ENCODE measurements at regions not wholly inside any gene's neighbourhood (a gene's known extent, or its start where the extent isn't known, plus 50 kb on each side); places are given as distances from the start of the nearest gene placed in this dataset.

DNA sequence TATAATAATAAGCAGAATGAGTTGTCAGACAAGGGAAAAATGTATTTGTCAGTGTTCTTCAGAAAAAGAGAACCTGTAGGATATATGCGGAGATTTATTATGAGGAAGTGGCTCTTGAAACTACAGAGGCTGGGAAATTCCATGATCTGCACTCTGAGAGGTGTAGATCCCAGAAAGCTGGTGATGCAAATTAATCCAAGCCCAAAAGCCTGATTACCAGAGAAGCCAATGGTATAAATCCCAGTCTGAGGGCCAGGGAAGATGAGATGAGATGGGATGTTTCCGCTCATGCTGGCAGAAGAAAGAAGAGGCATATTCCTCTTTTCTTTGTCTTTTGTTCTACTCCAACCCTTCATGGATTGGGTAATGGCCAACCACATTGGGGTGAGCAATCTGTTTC, 732.8 kb upstream of the IGFBP3 start:
- no peak for DNase-seq

DNA sequence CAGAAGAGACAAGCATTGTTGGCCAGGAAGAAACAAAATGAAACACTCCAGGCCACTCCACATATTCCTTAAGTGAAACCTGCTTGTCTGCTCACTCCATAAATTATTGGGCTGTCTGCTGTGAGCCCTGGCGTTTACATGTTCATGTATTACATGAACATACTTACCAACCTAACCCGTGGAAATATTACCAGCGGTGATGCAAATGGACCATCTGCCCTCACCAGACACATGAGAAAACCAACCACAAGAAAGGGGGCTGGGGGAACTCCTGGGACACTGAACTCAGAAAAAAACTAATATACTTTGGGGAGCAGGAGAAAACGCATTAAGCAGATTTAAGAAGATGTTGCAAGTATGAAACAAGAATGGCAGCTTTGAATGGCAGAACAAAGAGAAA, 731.2 kb upstream of the IGFBP3 start:
- no peak for DNase-seq

DNA sequence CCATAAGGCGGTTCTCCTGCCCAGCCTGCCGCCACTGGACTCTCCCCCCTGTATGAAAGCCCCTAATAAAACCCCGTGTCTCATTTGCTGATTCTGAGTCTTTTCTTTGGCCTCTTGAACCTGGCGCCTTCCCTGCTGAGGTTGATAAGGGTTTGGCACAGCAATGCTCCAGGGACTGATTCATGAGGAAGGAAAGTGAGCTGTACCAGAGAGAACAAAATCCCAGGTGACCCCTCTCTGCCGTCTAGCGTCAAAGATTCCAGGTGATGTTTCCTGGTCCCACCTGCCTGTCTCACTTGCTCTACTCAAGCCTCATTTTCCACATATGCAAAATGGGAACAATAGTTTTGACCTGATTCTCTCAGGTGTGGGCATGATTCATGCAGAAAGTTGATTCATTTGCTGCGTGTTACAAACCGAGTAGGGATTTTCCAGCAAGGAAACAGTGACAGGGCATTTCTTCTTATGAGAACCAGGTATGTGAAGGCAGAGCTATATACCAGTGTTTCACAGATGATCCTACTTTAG, 730.6 kb upstream of the IGFBP3 start:
- DNase-seq = no peak

DNA sequence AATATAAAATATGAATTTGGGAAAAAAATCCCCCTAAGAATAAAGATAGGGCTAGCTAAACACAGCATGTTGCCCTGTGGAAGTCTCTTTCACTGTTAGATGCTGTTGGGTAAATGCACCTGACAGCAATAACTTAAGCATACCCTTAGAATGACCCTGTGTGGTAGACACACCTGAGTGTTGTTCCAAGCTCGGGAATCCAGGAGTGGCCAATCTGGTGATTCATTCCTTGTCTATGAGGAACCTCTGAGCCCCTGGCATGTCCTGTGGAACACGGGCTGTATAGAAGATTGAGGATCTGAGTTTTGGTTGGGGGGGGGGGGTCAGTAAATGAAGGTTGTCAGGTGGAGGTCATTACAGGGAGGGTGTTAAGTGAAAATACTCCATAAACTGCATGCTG, 730.0 kb upstream of the IGFBP3 start:
- no peak for DNase-seq

DNA sequence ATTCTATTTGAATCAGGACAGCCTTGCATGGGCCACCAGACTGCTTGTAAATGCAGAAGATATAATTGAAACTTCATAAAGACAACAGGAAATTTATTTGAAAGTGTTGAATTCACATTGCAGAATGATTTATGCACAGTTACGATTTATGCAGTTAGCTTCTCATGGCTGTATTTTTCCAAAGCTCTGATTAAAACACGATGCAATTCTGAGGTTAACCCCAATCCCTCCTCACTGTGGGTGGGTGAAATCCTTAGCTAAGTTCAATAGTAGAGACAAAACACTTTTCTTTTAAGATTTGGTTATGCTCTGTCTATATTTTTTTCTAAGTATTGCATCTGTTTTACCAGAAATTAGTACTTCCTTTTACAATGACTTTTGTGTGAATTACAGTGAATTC, 728.8 kb upstream of the IGFBP3 start:
- no peak for DNase-seq

DNA sequence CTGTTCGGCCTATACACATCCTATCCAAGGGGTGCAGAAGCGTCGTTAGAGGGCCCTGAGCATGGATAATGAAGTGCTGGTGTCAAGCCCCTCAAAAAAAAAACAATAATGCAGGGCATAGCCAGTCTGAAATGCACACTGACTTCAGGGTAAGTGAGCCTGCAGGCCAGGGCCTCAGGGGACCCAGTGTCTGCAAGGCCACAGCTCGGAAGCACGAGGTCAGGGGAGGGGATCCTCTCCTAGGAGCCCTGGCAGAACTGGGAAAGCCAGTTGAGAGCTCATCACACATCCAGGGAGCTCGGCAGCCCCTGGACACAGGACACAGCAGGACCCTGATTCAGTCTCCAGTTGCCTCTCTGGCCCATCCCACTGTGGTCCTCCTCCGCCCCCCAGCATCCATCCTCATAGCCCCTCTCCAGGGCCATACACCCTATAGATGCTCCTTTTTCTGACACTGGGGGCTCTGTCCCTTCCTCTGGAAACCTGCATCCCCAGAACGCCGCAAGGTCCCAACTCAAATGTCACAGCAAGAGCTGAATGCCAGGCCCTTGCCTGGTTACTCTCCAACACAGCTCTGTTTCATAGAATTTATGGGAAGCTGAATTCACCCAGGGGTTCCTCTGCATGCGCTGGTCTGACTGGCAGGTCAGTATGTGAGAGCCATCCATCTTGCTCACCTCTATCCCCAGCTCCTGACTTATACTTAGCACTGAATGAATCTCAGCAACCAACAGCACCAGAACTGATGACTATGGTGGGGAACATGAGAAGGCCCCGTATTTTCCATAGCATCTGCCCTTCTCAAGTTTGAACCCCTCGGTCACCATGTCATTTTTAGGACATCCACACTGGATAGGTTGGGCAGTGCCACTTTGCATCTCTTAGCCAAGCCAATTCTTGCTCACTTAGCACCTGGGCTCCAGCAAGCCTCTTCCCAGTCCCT, 717.0 kb upstream of the IGFBP3 start:
- no peak for DNase-seq

DNA sequence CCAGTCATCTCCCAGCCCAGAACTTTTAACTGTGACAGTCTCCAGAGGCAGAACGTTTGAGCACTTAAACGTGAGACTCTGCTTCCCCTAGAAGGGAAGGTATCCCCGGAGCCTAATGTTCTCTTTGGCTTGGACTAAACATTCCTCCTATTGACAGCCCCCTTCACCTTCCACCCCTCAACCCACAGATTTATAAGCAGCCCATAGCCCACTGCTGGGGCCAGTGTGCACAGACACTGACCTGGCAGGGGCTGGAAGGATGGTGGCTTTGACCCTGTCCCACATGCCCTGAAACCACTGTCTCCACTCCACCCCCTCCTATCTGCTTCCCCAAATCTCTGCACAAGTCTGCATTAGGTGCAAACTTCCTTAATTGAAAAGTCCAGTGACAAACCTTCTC, 715.0 kb upstream of the IGFBP3 start:
- no peak for DNase-seq

DNA sequence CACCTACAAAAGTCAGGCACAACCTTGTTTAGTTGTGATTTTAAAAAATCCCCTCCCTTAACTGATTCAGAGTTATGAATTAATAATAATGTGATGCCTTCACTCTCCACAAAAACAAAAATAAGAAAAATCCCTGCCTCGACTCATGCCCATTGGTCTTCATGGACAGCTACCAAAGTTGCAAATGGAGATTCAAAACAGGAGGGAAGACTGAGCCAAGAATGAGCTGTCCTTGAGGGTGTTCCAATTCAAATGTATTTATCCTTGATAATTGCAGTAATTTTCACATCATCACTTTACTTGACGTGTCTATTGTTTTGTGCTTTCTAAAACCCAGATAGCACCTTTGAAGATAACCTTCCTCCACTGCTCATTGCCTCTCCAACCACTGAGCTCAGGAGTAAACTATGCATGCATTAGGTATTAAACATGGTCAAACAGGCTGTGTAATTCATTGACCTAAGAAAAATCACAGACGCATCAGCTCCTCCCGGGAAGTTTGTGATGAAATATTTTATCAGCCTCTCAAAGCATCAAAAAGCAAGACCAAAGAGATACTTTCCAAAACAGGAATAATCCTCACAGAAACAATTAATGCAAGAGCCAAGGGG, 712.7 kb upstream of the IGFBP3 start:
- DNase-seq = no peak

DNA sequence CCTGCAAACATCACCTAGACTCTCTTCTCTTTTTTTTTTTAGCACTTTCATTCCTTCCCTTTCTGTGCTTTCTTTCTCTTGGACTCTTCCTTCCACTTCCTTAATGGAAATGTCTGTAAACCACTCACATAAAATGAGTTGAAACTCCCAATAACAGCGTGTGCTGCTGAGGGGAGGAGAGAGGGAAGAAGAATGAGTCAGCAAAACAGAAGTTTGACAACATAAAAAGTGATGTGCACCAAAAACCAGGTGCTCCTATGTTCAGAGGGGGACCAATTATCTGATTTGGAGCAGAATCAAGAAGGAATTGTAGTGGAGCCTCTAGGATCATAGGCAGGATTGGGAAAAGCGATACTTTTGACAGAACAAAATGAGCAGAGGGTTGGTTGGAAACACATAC, 712.1 kb upstream of the IGFBP3 start:
- no peak for DNase-seq

DNA sequence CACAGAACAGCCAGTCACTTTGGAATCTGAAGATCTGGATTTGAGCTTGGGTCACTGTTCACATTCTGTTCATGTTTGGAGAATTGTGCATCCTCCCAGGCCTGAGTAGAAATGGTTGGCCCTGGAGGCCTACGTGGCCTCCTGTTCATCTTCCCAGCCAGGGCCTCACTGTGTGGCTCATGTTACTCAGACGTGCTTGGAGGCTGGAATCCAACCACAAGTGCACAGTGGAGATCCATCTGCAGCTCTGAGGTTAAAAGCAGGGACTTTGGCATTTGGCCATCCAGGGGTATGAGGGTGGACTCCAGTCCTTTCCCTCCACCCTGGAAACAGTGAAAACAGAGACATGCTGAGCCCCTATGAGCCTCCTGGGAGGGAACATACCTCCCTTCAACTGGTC, 709.0 kb upstream of the IGFBP3 start:
- no peak for DNase-seq

DNA sequence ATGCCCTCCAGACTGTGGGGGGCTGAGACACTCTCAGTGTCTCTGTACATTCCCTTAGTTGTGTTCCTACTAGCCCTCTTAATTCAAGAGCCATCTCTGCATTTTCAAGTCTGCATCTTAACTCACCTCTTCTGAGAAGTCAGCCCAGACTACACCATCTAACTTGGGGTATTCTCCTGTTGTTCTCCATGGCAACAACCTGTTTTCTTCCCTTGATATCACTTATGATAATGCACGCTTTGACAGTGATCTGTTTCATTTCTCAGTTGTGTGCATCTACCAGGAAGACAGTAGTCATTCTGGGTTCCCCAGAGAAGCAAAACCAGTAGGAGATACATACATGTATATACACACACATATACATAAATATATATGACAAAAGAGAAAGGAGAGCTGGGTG, 707.3 kb upstream of the IGFBP3 start:
- DNase-seq = no peak

DNA sequence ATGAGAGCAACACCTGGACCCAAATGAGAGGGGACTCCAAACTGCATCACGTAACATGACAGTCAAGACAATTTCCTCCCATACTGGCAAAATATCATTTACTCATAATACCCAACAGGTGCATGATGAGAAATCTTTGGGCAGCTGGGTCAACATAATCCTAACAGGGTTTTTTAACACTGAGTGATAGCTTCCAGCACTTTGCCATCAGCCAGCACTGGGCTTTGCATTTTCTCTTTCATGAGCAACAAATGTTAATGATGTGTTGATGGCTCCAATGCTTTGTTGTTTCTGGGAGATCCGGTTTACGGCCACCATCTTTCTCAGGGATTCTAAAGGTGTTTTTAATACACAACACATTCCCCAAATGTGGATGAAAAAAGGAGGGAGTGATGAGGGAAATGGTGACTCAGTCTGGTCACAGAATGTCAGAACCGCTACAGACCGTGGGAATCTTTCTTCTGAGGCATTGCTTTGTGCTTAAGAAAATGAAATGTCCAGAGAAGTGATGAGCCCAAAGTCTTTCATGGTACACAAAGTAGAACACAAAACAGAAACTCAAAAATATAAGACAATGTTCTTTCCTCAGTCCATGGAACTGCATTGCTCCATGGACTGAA, 705.7 kb upstream of the IGFBP3 start:
- DNase-seq = no peak

DNA sequence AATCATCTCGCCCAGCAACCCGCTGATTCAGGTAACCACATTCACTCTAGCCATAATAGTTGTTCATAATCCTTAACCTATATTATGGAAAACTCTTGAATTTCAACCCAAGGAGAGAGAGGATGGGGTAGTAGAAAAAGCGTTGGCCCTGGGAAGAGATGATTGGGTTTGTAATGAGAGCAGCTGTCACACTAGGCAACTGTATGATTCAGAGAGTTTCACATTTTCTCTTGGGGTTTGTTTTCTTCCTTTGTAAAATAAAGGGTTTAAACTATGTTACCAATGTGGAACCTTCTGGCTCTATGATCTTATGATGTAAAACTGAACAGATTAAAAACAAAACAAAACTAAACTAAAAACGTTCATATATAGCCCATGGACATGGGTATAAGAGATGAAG, 705.2 kb upstream of the IGFBP3 start:
- no peak for DNase-seq

DNA sequence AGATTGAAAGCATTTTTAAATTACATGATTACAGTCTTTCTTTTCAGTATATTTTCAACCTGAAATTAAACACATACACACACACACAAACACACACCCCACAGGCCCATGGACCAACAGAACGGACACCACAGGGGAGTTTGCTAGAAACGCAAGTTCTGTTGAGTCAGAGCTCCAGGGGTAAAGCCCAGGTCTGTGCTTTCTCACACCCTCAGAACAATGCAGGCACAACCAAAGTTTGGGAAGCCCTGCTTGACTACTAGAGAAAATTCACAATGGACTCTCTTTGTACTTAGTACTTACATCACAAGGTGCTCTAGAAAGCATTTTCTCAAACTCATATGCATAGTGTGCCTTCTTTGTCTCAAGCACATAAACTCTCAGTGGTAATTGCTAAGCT, 704.0 kb upstream of the IGFBP3 start:
- DNase-seq = no peak

DNA sequence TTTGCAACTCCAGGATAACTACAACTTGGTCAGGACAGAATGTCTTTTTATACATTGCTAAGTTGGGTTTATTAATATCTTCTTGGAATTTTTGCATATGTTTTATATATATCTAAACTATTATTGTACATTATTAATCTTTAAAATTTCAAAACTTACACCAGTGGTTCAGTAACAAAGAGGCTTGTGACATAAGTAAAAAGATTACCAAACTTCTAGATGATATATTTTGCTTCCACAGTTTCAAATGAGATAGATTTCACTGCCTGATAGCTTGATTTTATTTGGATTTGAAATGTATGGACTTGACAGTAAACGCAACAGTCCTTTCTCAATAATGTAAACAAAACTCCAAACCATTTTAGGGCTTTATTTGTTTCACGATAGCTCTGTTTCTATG, 701.2 kb upstream of the IGFBP3 start:
- DNase-seq = no peak

DNA sequence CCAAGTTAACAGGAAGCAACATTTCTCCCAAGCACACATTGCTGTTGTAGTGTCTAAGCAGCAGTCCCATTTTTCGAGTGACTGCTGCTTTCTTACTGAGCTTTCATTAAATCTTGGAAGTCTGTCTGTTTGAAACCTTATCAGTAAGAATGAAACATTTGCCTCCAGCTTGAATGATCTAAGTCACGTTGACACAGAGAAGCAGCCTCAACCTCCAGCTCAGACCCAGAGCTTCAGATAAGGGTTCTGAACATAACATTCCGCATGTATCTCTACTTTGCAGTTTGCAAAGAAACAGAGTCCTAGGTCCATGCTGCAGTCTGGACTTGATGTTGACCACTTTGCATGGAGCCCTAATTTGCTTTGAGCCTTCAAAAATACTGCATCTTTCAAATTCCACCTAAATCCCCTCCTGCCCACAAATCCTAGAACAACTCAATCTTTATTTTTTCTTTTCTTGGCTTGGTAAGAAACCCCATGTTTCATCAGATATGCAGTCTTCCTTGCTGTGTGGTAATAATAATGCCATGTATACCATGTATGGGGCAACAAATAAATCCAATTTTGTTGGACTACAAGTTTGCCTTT, 698.7 kb upstream of the IGFBP3 start:
- DNase-seq = no peak

DNA sequence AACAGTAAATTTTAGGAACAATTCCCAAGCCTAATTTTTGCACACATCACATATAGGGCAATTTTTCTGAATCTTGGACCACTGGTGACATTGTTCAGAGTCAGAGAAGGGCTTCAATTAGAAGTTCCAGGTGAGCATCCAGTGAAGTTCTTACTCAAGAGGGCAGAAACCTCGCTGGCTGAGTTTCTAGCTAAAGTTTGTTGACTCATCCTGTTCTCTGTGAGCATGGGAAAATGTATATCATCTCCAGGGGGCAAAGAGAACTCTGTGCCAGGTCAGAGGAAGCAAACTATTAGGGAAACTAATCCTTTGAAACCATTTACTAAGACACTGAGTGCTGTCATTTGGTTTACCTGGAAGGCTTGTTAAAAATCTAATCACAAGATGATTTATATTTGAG, 695.6 kb upstream of the IGFBP3 start:
- no peak for DNase-seq

DNA sequence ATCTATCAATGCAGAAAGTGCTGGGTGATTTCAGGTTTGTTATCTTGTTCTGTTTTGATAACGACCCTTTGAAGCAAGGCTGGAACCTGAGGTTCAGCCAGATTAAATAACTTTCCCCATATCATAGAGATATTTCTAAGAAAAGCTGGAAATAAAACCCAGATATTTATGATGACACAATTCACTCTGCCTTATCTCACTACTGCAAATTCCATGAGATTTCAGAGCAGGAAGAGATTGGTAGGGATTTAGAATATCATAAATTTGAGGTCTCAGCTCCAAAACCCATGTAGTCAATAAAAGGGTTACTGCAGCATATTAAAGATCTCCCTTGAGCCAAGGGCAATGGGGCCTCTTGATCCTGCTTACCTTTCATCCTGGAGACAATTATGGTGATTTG, 692.5 kb upstream of the IGFBP3 start:
- no peak for DNase-seq

DNA sequence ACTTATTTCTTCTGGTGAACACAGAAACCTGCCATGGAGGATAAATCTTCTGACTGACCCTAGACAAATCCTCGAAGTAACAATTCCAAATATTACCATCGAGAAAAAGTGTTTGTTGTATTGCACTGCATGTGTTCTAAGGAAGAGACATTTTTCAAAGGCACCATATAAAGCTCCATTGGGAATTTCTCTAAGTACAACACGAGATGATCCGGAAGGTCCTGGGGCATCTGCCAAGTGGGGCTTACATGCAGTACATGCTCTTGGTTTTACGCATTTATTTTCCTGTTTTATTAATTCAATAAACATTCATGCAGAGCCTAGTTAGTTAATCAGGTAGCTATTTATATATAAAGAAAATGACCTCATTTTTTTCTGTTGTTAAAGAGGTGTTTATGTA, 692.0 kb upstream of the IGFBP3 start:
- no peak for DNase-seq

DNA sequence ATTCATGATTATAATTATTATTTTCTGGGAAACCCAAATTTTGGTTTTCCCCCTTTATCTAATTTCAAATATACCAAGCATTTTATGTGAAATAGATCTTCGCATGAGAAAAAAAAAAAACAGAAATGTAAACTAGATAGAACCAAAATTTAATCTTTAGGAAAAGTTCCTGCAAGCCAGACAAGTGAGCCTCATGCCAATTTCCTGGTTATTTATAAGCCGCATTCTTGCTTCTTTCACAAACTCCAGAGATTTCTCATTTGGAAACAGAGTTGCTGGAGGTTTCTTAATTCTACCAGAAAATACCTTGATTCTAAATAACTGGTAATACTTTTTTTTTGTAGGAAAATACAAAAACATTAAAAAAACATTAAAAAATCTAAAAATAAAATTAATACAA, 690.4 kb upstream of the IGFBP3 start:
- DNase-seq = no peak

DNA sequence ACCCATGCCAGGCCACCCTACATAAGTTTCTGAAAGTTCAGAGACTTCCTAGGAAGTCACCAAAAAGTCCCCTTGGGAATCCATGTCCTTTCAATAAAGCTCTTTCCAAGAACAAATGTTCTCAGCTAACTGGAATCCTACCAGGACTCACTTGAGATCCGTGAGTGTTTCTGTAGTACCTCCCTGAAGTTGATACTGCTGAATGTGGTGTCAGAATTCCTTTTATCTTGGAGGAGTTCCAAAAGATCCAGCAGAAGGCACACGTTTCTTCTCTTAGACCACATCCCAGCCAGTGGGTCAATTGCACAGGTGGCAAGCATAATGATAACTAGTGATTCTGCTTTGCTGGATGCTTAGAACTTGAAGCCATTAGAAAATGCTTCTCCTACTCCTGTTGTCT, 689.7 kb upstream of the IGFBP3 start:
- DNase-seq = no peak

DNA sequence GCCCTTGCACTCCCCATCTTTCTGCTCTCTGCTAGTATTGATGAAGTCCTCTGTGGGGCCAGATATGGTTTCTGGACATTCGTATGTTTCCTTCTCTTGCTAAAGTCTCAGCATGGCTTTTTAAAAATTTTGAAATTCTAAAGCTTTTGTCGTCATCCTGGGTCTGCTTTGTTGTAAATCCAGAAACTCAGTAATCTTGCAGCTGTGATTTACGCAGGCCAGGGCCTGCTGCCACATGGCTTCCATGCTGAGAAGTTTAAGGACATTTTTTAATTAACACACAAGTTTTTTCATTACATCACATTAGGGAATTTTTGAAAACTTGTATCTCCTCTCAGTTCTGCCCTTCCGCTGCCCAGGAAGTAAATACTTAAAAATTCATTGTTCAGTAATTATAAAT, 686.1 kb upstream of the IGFBP3 start:
- no peak for DNase-seq

DNA sequence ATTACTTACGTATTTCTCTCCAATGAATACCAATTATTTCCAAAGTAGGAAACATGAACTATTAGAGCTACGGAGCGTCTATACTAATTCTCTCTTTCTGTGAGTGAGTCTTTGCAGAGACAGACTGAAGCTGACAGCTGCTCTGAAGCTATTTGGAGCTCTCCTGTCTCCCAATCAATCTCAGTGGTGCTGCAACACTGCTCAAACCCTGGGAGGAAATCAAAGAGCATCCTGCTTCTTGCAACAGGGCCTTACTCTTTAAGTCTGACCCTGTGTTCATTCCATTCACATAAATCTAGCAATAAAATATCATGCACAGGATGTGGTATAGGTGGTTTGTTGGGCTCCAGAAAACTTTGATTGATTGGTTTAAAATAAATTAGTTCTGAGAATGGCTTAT, 685.7 kb upstream of the IGFBP3 start:
- DNase-seq = no peak

DNA sequence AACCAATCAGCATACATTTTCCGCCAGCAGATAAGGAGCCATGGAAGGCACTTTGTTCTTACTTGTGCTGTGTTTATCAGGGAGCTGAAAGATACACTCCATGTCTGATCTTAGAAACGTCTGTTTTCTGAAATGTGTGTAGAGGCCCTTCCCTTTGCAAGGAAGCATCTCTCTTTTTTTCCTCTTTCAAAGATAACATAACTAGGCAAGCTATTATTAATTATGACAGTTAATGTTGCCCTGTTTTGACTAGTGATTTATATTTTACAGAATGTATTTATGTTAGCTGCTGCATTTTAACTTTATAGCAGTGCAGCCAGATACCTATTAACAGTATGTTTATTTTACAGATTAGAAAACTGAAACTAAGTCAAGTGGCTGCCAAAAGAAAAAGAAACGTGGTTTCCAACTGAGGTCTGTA, 683.2 kb upstream of the IGFBP3 start:
- DNase-seq = no peak

All from NCI-H446 treated with DMSO at 0.1 percent for 48 hours (cell line).